ENCODE measurements at regions not wholly inside any gene's neighbourhood (a gene's known extent, or its start where the extent isn't known, plus 50 kb on each side); places are given as distances from the start of the nearest gene placed in this dataset.

- TF ChIP-seq CTCF (IDR thresholded peaks at IDR 0.05) (no peak), POLR2A (IDR thresholded peaks at IDR 0.05) (no peak)
Observed at GRCh38 chr10:131806146-131806545, 94.7 kb upstream of the PPP2R2D start.

Measured in Peyer's patch (tissue), 4 donors.